ENCODE measurements at regions not wholly inside any gene's neighbourhood (a gene's known extent, or its start where the extent isn't known, plus 50 kb on each side); places are given as distances from the start of the nearest gene placed in this dataset.
"Not testable (repeated sequence)": the region's sequence is repeated elsewhere in the genome, so short reads cannot be mapped to it uniquely, and the experiment has no call there.

DNA sequence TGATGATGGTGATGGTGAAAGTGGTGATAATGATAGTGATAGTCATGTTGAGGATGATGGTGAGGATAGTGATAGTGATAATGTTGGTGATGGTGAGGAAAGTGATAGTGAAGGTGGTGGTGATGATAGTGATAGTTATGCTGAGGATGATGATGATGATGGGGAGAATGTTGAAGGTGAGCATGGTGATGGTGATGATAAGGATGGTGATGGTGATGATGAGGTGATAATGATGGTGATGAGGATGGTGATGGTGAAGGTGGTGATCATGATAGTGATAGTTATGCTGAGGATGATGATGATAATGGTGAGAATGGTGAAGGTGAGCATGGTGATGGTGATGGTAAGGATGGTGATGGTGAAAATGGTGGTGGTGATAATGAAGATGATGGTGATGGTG lies 64.9 kb upstream of the ZNF337 start (continued):
- TF ChIP-seq, protein P1, sequence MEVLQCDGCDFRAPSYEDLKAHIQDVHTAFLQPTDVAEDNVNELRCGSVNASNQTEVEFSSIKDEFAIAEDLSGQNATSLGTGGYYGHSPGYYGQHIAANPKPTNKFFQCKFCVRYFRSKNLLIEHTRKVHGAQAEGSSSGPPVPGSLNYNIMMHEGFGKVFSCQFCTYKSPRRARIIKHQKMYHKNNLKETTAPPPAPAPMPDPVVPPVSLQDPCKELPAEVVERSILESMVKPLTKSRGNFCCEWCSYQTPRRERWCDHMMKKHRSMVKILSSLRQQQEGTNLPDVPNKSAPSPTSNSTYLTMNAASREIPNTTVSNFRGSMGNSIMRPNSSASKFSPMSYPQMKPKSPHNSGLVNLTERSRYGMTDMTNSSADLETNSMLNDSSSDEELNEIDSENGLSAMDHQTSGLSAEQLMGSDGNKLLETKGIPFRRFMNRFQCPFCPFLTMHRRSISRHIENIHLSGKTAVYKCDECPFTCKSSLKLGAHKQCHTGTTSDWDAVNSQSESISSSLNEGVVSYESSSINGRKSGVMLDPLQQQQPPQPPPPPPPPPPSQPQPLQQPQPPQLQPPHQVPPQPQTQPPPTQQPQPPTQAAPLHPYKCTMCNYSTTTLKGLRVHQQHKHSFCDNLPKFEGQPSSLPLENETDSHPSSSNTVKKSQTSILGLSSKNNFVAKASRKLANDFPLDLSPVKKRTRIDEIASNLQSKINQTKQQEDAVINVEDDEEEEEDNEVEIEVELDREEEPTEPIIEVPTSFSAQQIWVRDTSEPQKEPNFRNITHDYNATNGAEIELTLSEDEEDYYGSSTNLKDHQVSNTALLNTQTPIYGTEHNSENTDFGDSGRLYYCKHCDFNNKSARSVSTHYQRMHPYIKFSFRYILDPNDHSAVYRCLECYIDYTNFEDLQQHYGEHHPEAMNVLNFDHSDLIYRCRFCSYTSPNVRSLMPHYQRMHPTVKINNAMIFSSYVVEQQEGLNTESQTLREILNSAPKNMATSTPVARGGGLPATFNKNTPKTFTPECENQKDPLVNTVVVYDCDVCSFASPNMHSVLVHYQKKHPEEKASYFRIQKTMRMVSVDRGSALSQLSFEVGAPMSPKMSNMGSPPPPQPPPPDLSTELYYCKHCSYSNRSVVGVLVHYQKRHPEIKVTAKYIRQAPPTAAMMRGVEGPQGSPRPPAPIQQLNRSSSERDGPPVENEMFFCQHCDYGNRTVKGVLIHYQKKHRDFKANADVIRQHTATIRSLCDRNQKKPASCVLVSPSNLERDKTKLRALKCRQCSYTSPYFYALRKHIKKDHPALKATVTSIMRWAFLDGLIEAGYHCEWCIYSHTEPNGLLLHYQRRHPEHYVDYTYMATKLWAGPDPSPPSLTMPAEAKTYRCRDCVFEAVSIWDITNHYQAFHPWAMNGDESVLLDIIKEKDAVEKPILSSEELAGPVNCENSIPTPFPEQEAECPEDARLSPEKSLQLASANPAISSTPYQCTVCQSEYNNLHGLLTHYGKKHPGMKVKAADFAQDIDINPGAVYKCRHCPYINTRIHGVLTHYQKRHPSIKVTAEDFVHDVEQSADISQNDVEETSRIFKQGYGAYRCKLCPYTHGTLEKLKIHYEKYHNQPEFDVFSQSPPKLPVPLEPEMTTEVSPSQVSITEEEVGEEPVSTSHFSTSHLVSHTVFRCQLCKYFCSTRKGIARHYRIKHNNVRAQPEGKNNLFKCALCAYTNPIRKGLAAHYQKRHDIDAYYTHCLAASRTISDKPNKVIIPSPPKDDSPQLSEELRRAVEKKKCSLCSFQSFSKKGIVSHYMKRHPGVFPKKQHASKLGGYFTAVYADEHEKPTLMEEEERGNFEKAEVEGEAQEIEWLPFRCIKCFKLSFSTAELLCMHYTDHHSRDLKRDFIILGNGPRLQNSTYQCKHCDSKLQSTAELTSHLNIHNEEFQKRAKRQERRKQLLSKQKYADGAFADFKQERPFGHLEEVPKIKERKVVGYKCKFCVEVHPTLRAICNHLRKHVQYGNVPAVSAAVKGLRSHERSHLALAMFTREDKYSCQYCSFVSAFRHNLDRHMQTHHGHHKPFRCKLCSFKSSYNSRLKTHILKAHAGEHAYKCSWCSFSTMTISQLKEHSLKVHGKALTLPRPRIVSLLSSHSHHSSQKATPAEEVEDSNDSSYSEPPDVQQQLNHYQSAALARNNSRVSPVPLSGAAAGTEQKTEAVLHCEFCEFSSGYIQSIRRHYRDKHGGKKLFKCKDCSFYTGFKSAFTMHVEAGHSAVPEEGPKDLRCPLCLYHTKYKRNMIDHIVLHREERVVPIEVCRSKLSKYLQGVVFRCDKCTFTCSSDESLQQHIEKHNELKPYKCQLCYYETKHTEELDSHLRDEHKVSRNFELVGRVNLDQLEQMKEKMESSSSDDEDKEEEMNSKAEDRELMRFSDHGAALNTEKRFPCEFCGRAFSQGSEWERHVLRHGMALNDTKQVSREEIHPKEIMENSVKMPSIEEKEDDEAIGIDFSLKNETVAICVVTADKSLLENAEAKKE (CRISPR knock-in tag; IDR thresholded peaks at IDR 0.05) = no peak
- no peak for TF ChIP-seq NANOG (IDR thresholded peaks at IDR 0.05; ENCODE audit: borderline replicate concordance)

DNA sequence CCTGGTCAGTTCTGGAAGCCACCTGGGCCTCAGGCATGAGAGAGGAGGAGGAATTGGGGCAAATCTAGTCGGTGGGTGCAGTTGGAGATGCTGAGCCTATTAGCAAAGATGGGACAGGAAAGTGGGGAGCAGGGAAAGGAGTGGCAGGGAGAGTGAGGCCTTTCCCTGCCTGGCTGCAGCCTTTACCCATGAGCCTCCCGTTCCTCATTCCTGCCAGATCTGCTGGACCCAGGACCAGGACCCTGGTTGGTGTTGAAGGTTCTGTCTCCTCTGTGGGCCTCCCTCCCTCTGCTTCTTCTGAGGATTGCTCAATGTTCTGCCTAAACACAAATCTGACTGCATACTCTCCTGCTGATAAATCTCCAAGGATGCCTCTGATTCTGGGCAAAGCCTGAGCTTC lies 64.4 kb upstream of the ZNF337 start:
- H3K36me3 Mint-ChIP-seq (ENCODE audit: low read depth); H3K79me2 ChIP-seq (replicated peaks; ENCODE audit: insufficient read depth); H3K4me3 ChIP-seq; H3K4me1 ChIP-seq (ENCODE audit: insufficient read depth); H3K4me1 Mint-ChIP-seq; ATAC-seq; H3F3A ChIP-seq (replicated peaks; ENCODE audit: low read depth); H3K9me2 ChIP-seq (ENCODE audit: insufficient read depth); H3K4me3 Mint-ChIP-seq; DNase-seq (ENCODE audit: low spot score); H3K9me3 Mint-ChIP-seq; H3K4me2 ChIP-seq; H3K27me3 ChIP-seq (ENCODE audit: insufficient read depth); H3K27me3 Mint-ChIP-seq (ENCODE audit: insufficient read depth, low read depth, poor library complexity); H3K27ac Mint-ChIP-seq; H3K27ac ChIP-seq (ENCODE audit: low read depth); H3K36me3 ChIP-seq (ENCODE audit: insufficient read depth); H4K20me1 ChIP-seq (replicated peaks; ENCODE audit: insufficient read depth); H2AFZ ChIP-seq: not testable (repeated sequence)

DNA sequence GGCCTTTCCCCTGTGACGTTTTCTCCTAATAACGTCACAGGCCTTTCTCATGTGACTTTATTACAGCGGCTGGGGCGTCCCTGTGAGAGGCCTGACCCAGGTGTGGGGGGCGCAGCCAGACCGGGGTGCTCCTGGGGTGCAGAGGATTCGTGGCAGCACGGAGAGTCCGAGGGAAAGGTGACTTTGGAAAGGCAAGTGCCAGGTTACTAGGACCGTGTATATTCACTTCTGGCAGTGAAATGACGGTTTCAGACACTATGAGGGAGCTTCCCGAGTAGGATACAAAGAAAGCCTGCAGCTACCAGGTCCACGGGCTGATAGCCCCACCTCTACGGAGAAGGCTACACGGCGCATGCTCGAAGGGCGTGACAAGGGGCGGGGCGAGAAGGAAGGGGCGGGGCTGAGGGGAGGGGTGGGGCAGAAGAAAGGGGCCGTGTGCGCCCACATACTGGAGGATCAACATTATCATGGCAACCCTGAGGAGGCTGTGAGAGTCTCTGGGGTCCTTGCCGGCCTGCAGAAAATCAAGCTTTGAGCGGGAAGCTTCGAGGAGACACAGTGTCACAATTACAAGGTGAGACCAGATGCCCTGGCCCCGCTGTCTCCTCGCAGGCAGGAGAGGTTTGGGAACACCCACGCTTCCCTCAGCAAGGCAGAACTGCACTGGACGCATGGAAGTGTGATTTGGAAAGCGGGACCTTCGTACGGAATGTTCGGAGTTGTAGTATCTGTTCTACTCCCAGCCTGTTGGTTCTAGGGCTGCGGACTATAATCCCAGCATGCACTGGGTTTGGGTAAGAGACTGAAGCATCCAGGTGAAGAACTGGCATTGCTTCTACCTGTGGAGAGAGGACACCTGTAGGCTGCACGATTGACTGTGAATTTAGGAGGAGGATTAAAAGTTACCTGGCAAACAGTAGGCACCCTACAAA lies 54.4 kb upstream of the ZNF337 start:
- peak; percentile 64 for DNase-seq (ENCODE audit: low spot score)

More for the DNA sequence above, 54.4 kb upstream of the ZNF337 start:
- peak overlapping the region; percentile 83 for H3K4me3 Mint-ChIP-seq
- Histone ChIP-seq H3K27me3 (ENCODE audit: insufficient read depth) (no peaks in the 10 kb centered on the region), H3K9me2 (ENCODE audit: insufficient read depth) (no peaks in the 10 kb centered on the region), H3K4me2 (0 out of 2 replicates have a peak overlapping the region, but pooled peaks have one; percentile 55), H3K4me1 (ENCODE audit: insufficient read depth) (no peaks in the 10 kb centered on the region), H3F3A (replicated peaks; ENCODE audit: low read depth) (no peaks in the 10 kb centered on the region), H2AFZ (peak overlapping the region; percentile 91), H3K36me3 (ENCODE audit: insufficient read depth) (no peaks in the 10 kb centered on the region), H3K4me3 (0 out of 2 replicates have a peak overlapping the region, but pooled peaks have one; percentile 39), H3K79me2 (replicated peaks; ENCODE audit: insufficient read depth) (no peaks in the 10 kb centered on the region), H3K27ac (ENCODE audit: low read depth) (no peak overlapping the region), H4K20me1 (replicated peaks; ENCODE audit: insufficient read depth) (no peaks in the 10 kb centered on the region)
- H3K27ac Mint-ChIP-seq = peak overlapping the region; percentile 93
- peaks cover 8% of the 10 kb centered on the region for H3K27me3 Mint-ChIP-seq (ENCODE audit: insufficient read depth, low read depth, poor library complexity)
- peak; percentile 61; the same call in 1 of the 2 replicates for TF ChIP-seq CREB1 (CRISPR knock-in tag; IDR thresholded peaks at IDR 0.05; ENCODE audit: low read depth)
- TF ChIP-seq, protein P2, sequence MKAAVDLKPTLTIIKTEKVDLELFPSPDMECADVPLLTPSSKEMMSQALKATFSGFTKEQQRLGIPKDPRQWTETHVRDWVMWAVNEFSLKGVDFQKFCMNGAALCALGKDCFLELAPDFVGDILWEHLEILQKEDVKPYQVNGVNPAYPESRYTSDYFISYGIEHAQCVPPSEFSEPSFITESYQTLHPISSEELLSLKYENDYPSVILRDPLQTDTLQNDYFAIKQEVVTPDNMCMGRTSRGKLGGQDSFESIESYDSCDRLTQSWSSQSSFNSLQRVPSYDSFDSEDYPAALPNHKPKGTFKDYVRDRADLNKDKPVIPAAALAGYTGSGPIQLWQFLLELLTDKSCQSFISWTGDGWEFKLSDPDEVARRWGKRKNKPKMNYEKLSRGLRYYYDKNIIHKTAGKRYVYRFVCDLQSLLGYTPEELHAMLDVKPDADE (IDR thresholded peaks at IDR 0.05) = no peak
- peak; percentile 30; the same call in 1 of the 2 replicates for TF ChIP-seq POLR2AphosphoS5 (IDR thresholded peaks at IDR 0.05; ENCODE audit: low read depth)
- H3K4me1 Mint-ChIP-seq = peaks cover 8% of the 10 kb centered on the region; the same call in 2 of the 3 replicates
- ATAC-seq = peak; percentile 95
- no peaks in the 10 kb centered on the region for H3K36me3 Mint-ChIP-seq (ENCODE audit: low read depth)
- no peaks in the 10 kb centered on the region for H3K9me3 Mint-ChIP-seq

All from GM23338 (cell line).